ENCODE measurements at regions not wholly inside any gene's neighbourhood (a gene's known extent, or its start where the extent isn't known, plus 50 kb on each side); places are given as distances from the start of the nearest gene placed in this dataset.

GRCh38 chr21:27695246-27695645 is 728.4 kb upstream of the ADAMTS5 start:
- Mint-ChIP-seq H3K4me3 (no peak overlapping the region), H3K4me1 (no peaks in the 10 kb centered on the region), H3K9me3 (no peaks in the 10 kb centered on the region), H3K36me3 (no peaks in the 10 kb centered on the region), H3K27me3 (ENCODE audit: low read depth in 3 of 3) (peaks cover 2 to 4% (median 3%) of the 10 kb centered on the region in 3 donors), H3K27ac (no peak overlapping the region)
- H3K27me3 ChIP-seq (ENCODE audit: control insufficient read depth in 2 of 2, insufficient read depth in 2 of 2, low read length in 2 of 2) = peaks cover 0 to 3% of the 10 kb centered on the region in 2 donors
- no peak overlapping the region for H3K4me3 ChIP-seq (replicated peaks in 1 of 3; ENCODE audit: low read depth in 2 of 3, low read length in 3 of 3)
- DNase-seq = no peak
- H2AFZ ChIP-seq (ENCODE audit: insufficient read depth, low read depth, low read length, poor library complexity, severe bottlenecking) = no peak overlapping the region
- intact Hi-C loops (cut with micrococcal nuclease) = loop anchor here in 1 of 2 donors (10.0 kb wide), 1 partner anchor 1050 kb away; no protein-coding TSS in a partner anchor
- no peak overlapping the region for H3K27ac ChIP-seq (ENCODE audit: low read depth in 1 of 2, low read length in 2 of 2)
- no peaks in the 10 kb centered on the region for H3K36me3 ChIP-seq (replicated peaks in 1 of 2; ENCODE audit: control insufficient read depth in 1 of 2, insufficient read depth in 2 of 2, low read length in 2 of 2)
- no peak overlapping the region for H3K9ac ChIP-seq (ENCODE audit: insufficient read depth, low read length, poor library complexity, severe bottlenecking)
- no peaks in the 10 kb centered on the region for H4K20me1 ChIP-seq (ENCODE audit: insufficient read depth, low read length)
- H3K9me3 ChIP-seq (replicated peaks in 1 of 2; ENCODE audit: control insufficient read depth in 1 of 2, insufficient read depth in 1 of 2, low read length in 2 of 2) = no peaks in the 10 kb centered on the region
- no peaks in the 10 kb centered on the region for H3K79me2 ChIP-seq (ENCODE audit: insufficient read depth, low read length)
- H3K4me1 ChIP-seq (ENCODE audit: control insufficient read depth in 1 of 2, insufficient read depth in 2 of 2, low read length in 2 of 2) = no peaks in the 10 kb centered on the region
- no CpG with 5 or more reads among the region's 1 CpG for WGBS (ENCODE audit: insufficient coverage)
- H3K4me2 ChIP-seq (replicated peaks; ENCODE audit: extremely low read depth, low read length, poor library complexity, severe bottlenecking) = no peak overlapping the region
- TF ChIP-seq, protein P1, sequence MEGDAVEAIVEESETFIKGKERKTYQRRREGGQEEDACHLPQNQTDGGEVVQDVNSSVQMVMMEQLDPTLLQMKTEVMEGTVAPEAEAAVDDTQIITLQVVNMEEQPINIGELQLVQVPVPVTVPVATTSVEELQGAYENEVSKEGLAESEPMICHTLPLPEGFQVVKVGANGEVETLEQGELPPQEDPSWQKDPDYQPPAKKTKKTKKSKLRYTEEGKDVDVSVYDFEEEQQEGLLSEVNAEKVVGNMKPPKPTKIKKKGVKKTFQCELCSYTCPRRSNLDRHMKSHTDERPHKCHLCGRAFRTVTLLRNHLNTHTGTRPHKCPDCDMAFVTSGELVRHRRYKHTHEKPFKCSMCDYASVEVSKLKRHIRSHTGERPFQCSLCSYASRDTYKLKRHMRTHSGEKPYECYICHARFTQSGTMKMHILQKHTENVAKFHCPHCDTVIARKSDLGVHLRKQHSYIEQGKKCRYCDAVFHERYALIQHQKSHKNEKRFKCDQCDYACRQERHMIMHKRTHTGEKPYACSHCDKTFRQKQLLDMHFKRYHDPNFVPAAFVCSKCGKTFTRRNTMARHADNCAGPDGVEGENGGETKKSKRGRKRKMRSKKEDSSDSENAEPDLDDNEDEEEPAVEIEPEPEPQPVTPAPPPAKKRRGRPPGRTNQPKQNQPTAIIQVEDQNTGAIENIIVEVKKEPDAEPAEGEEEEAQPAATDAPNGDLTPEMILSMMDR (IDR thresholded peaks at IDR 0.05) = no peak

- Mint-ChIP-seq H3K27ac (no peak overlapping the region), H3K36me3 (no peaks in the 10 kb centered on the region), H3K4me3 (no peak overlapping the region), H3K9me3 (peaks cover 0 to 2% (median 0%) of the 10 kb centered on the region in 7 donors), H3K27me3 (ENCODE audit: low read depth in 3 of 3) (peaks cover 2 to 4% (median 4%) of the 10 kb centered on the region in 3 donors), H3K4me1 (no peaks in the 10 kb centered on the region)
- Histone ChIP-seq H3K4me1 (ENCODE audit: control insufficient read depth in 1 of 2, insufficient read depth in 2 of 2, low read length in 2 of 2) (no peaks in the 10 kb centered on the region), H3K9me3 (replicated peaks in 1 of 2; ENCODE audit: control insufficient read depth in 1 of 2, insufficient read depth in 1 of 2, low read length in 2 of 2) (peaks cover 0 to under 1% of the 10 kb centered on the region in 2 donors), H3K36me3 (replicated peaks in 1 of 2; ENCODE audit: control insufficient read depth in 1 of 2, insufficient read depth in 2 of 2, low read length in 2 of 2) (no peaks in the 10 kb centered on the region), H3K9ac (ENCODE audit: insufficient read depth, low read length, poor library complexity, severe bottlenecking) (no peak overlapping the region), H3K27ac (ENCODE audit: low read depth in 1 of 2, low read length in 2 of 2) (no peak overlapping the region), H3K4me2 (replicated peaks; ENCODE audit: extremely low read depth, low read length, poor library complexity, severe bottlenecking) (no peak overlapping the region), H3K79me2 (ENCODE audit: insufficient read depth, low read length) (no peaks in the 10 kb centered on the region), H3K27me3 (ENCODE audit: control insufficient read depth in 2 of 2, insufficient read depth in 2 of 2, low read length in 2 of 2) (peaks cover 0 to 3% of the 10 kb centered on the region in 2 donors), H3K4me3 (replicated peaks in 1 of 3; ENCODE audit: low read depth in 2 of 3, low read length in 3 of 3) (no peak overlapping the region), H4K20me1 (ENCODE audit: insufficient read depth, low read length) (no peaks in the 10 kb centered on the region), H2AFZ (ENCODE audit: insufficient read depth, low read depth, low read length, poor library complexity, severe bottlenecking) (no peak overlapping the region)
- TF ChIP-seq, protein P1 (IDR thresholded peaks at IDR 0.05) = no peak
- intact Hi-C loops (cut with micrococcal nuclease) = loop anchor here in 1 of 2 donors (10.0 kb wide), 1 partner anchor 1050 kb away; no protein-coding TSS in a partner anchor
- DNase-seq = no peak
- no CpG with 5 or more reads among the region's 4 CpGs for WGBS (ENCODE audit: insufficient coverage)
Measured at GRCh38 chr21:27694667-27695066, 727.8 kb upstream of the ADAMTS5 start.
